HuH-7.5 (cell line): ENCODE measurements at regions not wholly inside any gene's neighbourhood (a gene's known extent, or its start where the extent isn't known, plus 50 kb on each side); places are given as distances from the start of the nearest gene placed in this dataset.
"Not testable (repeated sequence)": the region's sequence is repeated elsewhere in the genome, so short reads cannot be mapped to it uniquely, and the experiment has no call there.

Experiments used
- DNase-seq: peaks from one replicate; pipeline ENCODE4 v3.0.0; 2011; ENCODE audit warnings: low spot score

- no peak for DNase-seq
Observed at GRCh38 chr6:168939041-168939440, 314.6 kb downstream of the THBS2 start.

- no peak for DNase-seq
Observed at GRCh38 chr6:168938546-168938945, 315.1 kb downstream of the THBS2 start.

GRCh38 chr6:168937054-168937453 lies 316.6 kb downstream of the THBS2 start:
- no peak for DNase-seq

GRCh38 chr6:168935628-168936010 lies 318.0 kb downstream of the THBS2 start:
- DNase-seq, result no peak

- no peak for DNase-seq
Observed at GRCh38 chr6:168934660-168935627, 318.7 kb downstream of the THBS2 start.

- not testable (repeated sequence) for DNase-seq
Observed at GRCh38 chr6:168932171-168932570, 321.5 kb downstream of the THBS2 start.

GRCh38 chr6:168931072-168931471 lies 322.6 kb downstream of the THBS2 start:
- DNase-seq, result not testable (repeated sequence)

- DNase-seq, result no peak
Observed at GRCh38 chr6:168929871-168930450, 323.7 kb downstream of the THBS2 start.

GRCh38 chr6:168928012-168928411 lies 325.6 kb downstream of the THBS2 start:
- no peak for DNase-seq

- DNase-seq, result no peak
Observed at GRCh38 chr6:168927026-168927425, 326.6 kb downstream of the THBS2 start.

- no peak for DNase-seq
Observed at GRCh38 chr6:168926306-168926705, 327.3 kb downstream of the THBS2 start.

- no peak for DNase-seq
Observed at GRCh38 chr6:168925671-168926070, 328.0 kb downstream of the THBS2 start.

- DNase-seq, result no peak
Observed at GRCh38 chr6:168923171-168923570, 330.5 kb downstream of the THBS2 start.

- DNase-seq, result no peak
Observed at GRCh38 chr6:168922436-168922835, 331.2 kb downstream of the THBS2 start.

- no peak for DNase-seq
Observed at GRCh38 chr6:168920289-168920688, 333.4 kb downstream of the THBS2 start.

- no peak for DNase-seq
Observed at GRCh38 chr6:168919470-168920179, 334.0 kb downstream of the THBS2 start.

- no peak for DNase-seq
Observed at GRCh38 chr6:168916576-168917211, 337.0 kb downstream of the THBS2 start.

GRCh38 chr6:168915855-168916254 lies 337.8 kb downstream of the THBS2 start:
- no peak for DNase-seq

- DNase-seq, result no peak
Observed at GRCh38 chr6:168915242-168915641, 338.4 kb downstream of the THBS2 start.

GRCh38 chr6:168913866-168914469 lies 339.7 kb downstream of the THBS2 start:
- no peak for DNase-seq

- not testable (repeated sequence) for DNase-seq
Observed at GRCh38 chr6:168913231-168913865, 340.3 kb downstream of the THBS2 start.
